DND-41 (cell line): ENCODE measurements at regions not wholly inside any gene's neighbourhood (a gene's known extent, or its start where the extent isn't known, plus 50 kb on each side); places are given as distances from the start of the nearest gene placed in this dataset.

Experiments
- ATAC-seq: fragments of 200-7000 bp; cut with Tn5 transposase; 3 replicates; pipeline ENCODE4 v1.9.1; 2021; ENCODE audit warnings: low read depth; ENCODE audit not compliant: insufficient read depth
- DNase-seq: peaks from one replicate; pipeline ENCODE4 v3.0.0-alpha.2; 2020
- H2AFZ ChIP-seq: 2 replicates; pipeline ENCODE4 v1.6.0; 2012; ENCODE audit warnings: low read depth, low read length
- H3K27ac ChIP-seq: 2 replicates; pipeline ENCODE4 v1.5.1; 2012; ENCODE audit warnings: low read length, inconsistent platforms
- H3K27me3 ChIP-seq: fragments of 200-600 bp; sonication (generic); 2 replicates; pipeline ENCODE4 v1.6.0; 2012; ENCODE audit warnings: low read length, mild to moderate bottlenecking, inconsistent platforms; ENCODE audit not compliant: insufficient read depth, poor library complexity
- H3K36me3 ChIP-seq: 2 replicates; pipeline ENCODE4 v1.5.1; 2012; ENCODE audit warnings: low read length, inconsistent platforms; ENCODE audit not compliant: insufficient read depth
- H3K4me1 ChIP-seq: 2 replicates; pipeline ENCODE4 v1.5.1; 2012; ENCODE audit warnings: mild to moderate bottlenecking, low read length; ENCODE audit not compliant: insufficient read depth
- H3K4me2 ChIP-seq: 2 replicates; pipeline ENCODE4 v1.6.0; 2012; ENCODE audit warnings: mild to moderate bottlenecking, moderate library complexity, low read length, inconsistent platforms; ENCODE audit not compliant: insufficient read depth
- H3K4me3 ChIP-seq, 2 experiments: fragments of 200-600 bp in 1 of 2; shearing (Covaris generic) in 1 of 2; 2 replicates each; pipeline ENCODE4 v1.5.1; 2012 to 2016; ENCODE audit warnings: inconsistent platforms in 2 of 2, low read length in 2 of 2, mild to moderate bottlenecking in 2 of 2, low read depth in 1 of 2, moderate library complexity in 1 of 2
- H3K79me2 ChIP-seq: 2 replicates; pipeline ENCODE4 v1.6.0; 2012; ENCODE audit warnings: low read length, inconsistent platforms; ENCODE audit not compliant: insufficient read depth
- H3K9ac ChIP-seq: 2 replicates; pipeline ENCODE4 v1.6.0; 2012; ENCODE audit warnings: low read depth, mild to moderate bottlenecking, inconsistent platforms, low read length, moderate library complexity
- H3K9me3 ChIP-seq: 2 replicates; pipeline ENCODE4 v1.5.1; 2012; ENCODE audit warnings: low read length, moderate library complexity, mild to moderate bottlenecking, inconsistent platforms; ENCODE audit not compliant: insufficient read depth, severe bottlenecking
- H4K20me1 ChIP-seq: 2 replicates; pipeline ENCODE4 v1.6.0; 2012; ENCODE audit warnings: low read length; ENCODE audit not compliant: insufficient read depth
- EZH2 ChIP-seq: IDR thresholded peaks from 3 replicates; pipeline ENCODE4 v1.6.1; 2012; ENCODE audit warnings: borderline replicate concordance, low read depth, mild to moderate bottlenecking, moderate library complexity, low read length, inconsistent platforms; ENCODE audit not compliant: severe bottlenecking
- TF ChIP-seq, protein P1 (sequence below): IDR thresholded peaks from 2 replicates; pipeline ENCODE4 v1.5.1; 2012; ENCODE audit warnings: borderline replicate concordance, low read length, moderate library complexity, mild to moderate bottlenecking; ENCODE audit not compliant: poor library complexity, severe bottlenecking; ENCODE audit errors: extremely low read depth

DNA sequence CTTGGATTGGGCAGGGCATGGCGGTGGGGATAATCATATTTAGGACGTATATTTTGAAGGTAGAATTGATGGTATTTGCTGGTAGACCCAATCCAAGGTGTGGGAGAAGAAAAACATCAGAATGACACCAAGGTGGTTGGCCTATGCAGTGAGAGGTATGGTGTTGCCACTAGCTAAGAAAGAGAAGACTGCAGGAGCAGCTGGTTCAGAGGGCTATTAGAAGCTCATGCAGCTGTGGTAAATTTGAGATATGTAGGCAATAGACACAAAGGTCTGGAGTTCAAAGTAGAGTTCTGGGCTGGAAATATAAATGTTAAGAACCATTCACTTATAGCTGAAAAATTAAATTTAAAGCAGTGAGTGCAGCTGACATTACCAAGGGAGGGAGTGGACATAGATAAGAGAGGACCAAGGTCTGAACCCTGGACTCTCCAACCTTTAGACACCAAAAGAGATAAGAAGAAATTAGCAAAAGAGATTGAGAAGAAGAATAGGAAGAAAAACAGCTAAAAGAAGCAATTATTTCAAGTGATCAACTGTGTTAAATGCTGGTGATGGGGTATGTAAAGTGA lies 74.7 kb upstream of the FAM169A start:
- no peaks in the 10 kb centered on the region for H4K20me1 ChIP-seq
- H3K9ac ChIP-seq: no peak overlapping the region
- no peak overlapping the region for H3K4me3 ChIP-seq
- no peaks in the 10 kb centered on the region for H3K9me3 ChIP-seq
- no peak for TF ChIP-seq EZH2
- TF ChIP-seq, protein P1, sequence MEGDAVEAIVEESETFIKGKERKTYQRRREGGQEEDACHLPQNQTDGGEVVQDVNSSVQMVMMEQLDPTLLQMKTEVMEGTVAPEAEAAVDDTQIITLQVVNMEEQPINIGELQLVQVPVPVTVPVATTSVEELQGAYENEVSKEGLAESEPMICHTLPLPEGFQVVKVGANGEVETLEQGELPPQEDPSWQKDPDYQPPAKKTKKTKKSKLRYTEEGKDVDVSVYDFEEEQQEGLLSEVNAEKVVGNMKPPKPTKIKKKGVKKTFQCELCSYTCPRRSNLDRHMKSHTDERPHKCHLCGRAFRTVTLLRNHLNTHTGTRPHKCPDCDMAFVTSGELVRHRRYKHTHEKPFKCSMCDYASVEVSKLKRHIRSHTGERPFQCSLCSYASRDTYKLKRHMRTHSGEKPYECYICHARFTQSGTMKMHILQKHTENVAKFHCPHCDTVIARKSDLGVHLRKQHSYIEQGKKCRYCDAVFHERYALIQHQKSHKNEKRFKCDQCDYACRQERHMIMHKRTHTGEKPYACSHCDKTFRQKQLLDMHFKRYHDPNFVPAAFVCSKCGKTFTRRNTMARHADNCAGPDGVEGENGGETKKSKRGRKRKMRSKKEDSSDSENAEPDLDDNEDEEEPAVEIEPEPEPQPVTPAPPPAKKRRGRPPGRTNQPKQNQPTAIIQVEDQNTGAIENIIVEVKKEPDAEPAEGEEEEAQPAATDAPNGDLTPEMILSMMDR: no peak
- no peaks in the 10 kb centered on the region for H3K36me3 ChIP-seq
- H3K4me1 ChIP-seq: no peaks in the 10 kb centered on the region
- H3K4me2 ChIP-seq: no peak overlapping the region
- H3K27ac ChIP-seq: no peak overlapping the region
- no peaks in the 10 kb centered on the region for H3K79me2 ChIP-seq
- H2AFZ ChIP-seq: no peak overlapping the region
- ATAC-seq: no peak
- no peak for DNase-seq
- no peaks in the 10 kb centered on the region for H3K27me3 ChIP-seq

DNA sequence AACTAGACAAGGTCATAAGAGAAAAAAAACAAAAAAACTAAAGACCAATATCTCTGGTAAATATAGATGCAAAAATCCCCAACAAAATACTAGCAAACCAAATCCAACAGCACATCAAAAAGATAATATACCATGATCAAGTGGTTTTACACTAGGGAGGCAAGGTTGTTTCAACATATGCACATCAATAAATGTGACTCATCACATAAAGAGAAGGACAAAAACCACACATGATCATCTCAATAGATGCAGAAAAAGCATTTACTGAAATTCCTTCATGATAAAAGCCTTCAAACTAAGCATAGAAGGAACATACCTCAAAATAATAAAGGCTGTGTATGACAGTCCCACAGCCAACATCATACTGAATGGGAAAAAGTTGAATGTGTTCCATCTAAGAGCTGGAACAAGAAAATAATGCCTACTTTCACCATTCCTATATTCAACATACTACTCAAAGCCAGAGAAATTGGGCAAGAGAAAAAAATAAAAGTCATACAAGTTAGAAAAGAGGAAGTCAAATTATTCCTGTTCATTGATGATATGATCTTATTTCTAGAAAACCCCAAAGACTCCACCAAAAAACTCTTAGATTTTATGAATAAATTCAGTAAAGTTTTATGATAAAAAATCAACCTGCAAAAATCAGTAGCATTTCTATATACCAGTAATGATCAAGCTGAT lies 72.2 kb upstream of the FAM169A start:
- no peak for DNase-seq
- Histone ChIP-seq H2AFZ (no peak overlapping the region), H3K4me1 (no peaks in the 10 kb centered on the region), H3K9me3 (no peaks in the 10 kb centered on the region), H3K4me3 (no peak overlapping the region), H3K4me2 (no peak overlapping the region), H3K79me2 (no peaks in the 10 kb centered on the region), H3K27me3 (no peaks in the 10 kb centered on the region), H4K20me1 (no peaks in the 10 kb centered on the region), H3K27ac (no peak overlapping the region), H3K9ac (no peak overlapping the region), H3K36me3 (no peaks in the 10 kb centered on the region)
- TF ChIP-seq, protein P1: no peak
- TF ChIP-seq EZH2: no peak
- ATAC-seq: no peak

DNA sequence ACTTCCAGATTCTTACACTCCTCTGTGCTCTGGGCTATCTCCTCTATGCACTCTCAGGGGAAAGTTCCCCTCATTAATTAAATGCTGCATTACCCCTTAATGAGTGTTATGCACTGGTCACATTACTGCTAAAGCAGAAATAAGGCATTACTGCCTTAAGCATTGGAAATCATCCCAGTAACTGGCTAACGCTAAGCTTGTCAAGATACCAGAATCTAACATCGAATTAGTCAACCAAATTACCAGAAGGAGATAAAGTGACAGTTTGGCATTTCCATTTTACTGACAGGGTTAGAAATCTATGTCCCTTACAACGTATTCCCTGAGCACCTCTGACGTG lies 69.5 kb upstream of the FAM169A start:
- Histone ChIP-seq H3K27ac (no peak overlapping the region), H3K9me3 (no peaks in the 10 kb centered on the region), H3K4me2 (no peak overlapping the region), H3K4me1 (no peaks in the 10 kb centered on the region), H4K20me1 (no peaks in the 10 kb centered on the region), H2AFZ (no peak overlapping the region), H3K27me3 (no peaks in the 10 kb centered on the region), H3K36me3 (no peaks in the 10 kb centered on the region), H3K4me3 (no peak overlapping the region), H3K9ac (no peak overlapping the region), H3K79me2 (no peaks in the 10 kb centered on the region)
- TF ChIP-seq EZH2: no peak
- TF ChIP-seq, protein P1: no peak
- DNase-seq (no peak), ATAC-seq (no peak)
